ENCODE measurements at regions not wholly inside any gene's neighbourhood (a gene's known extent, or its start where the extent isn't known, plus 50 kb on each side); places are given as distances from the start of the nearest gene placed in this dataset.

- TF ChIP-seq JUNB (IDR thresholded peaks at IDR 0.05; ENCODE audit: unreplicated experiment) (no peak), CREB1 (CRISPR knock-in tag; IDR thresholded peaks at IDR 0.05; ENCODE audit: low read depth) (no peak), NANOG (IDR thresholded peaks at IDR 0.05; ENCODE audit: borderline replicate concordance) (no peak), STAT1 (IDR thresholded peaks at IDR 0.05; ENCODE audit: unreplicated experiment) (no peak), POLR2AphosphoS5 (IDR thresholded peaks at IDR 0.05; ENCODE audit: low read depth) (no peak)
Measured at GRCh38 chr4:175326796-175327195, 408.6 kb downstream of the ADAM29 start (continued).

- H3K9me3 Mint-ChIP-seq: no peaks in the 10 kb centered on the region
- no peak overlapping the region; the same call in 1 of the 2 replicates for H3K27ac Mint-ChIP-seq
Measured at GRCh38 chr4:175330236-175330635, 412.1 kb downstream of the ADAM29 start.

More at GRCh38 chr4:175330236-175330635, 412.1 kb downstream of the ADAM29 start:
- no peaks in the 10 kb centered on the region for H4K20me1 ChIP-seq (replicated peaks; ENCODE audit: insufficient read depth)
- H3K4me2 ChIP-seq: no peak overlapping the region
- H3K9me2 ChIP-seq (ENCODE audit: insufficient read depth): no peaks in the 10 kb centered on the region
- no peaks in the 10 kb centered on the region for H3K27me3 ChIP-seq (ENCODE audit: insufficient read depth)
- TF ChIP-seq CTCF (conservative IDR thresholded peaks at IDR 0.05; ENCODE audit: low read depth in 2 of 2): no peak
- TF ChIP-seq ZNF462 (CRISPR knock-in tag; IDR thresholded peaks at IDR 0.05): no peak
- TF ChIP-seq CREB1 (CRISPR knock-in tag; IDR thresholded peaks at IDR 0.05; ENCODE audit: low read depth): no peak
- Mint-ChIP-seq H3K27me3 (ENCODE audit: insufficient read depth, low read depth, poor library complexity) (no peaks in the 10 kb centered on the region), H3K4me1 (peaks cover 6% of the 10 kb centered on the region; the same call in 2 of the 3 replicates), H3K36me3 (ENCODE audit: low read depth) (no peaks in the 10 kb centered on the region), H3K4me3 (no peak overlapping the region)
- no peak for ATAC-seq
- H3K27ac ChIP-seq (ENCODE audit: low read depth): no peak overlapping the region
- no peak for DNase-seq (ENCODE audit: low spot score)
- H2AFZ ChIP-seq: no peak overlapping the region
- H3K4me3 ChIP-seq: no peak overlapping the region
- H3K79me2 ChIP-seq (replicated peaks; ENCODE audit: insufficient read depth): no peaks in the 10 kb centered on the region
- H3F3A ChIP-seq (replicated peaks; ENCODE audit: low read depth): no peaks in the 10 kb centered on the region
- H3K4me1 ChIP-seq (ENCODE audit: insufficient read depth): no peaks in the 10 kb centered on the region
- H3K36me3 ChIP-seq (ENCODE audit: insufficient read depth): no peaks in the 10 kb centered on the region

Data from GM23338 (cell line).